ENCODE measurements at regions not wholly inside any gene's neighbourhood (a gene's known extent, or its start where the extent isn't known, plus 50 kb on each side); places are given as distances from the start of the nearest gene placed in this dataset.

- H3K36me3 ChIP-seq (replicated peaks; ENCODE audit: control insufficient read depth, insufficient read depth, low read length): no peaks in the 10 kb centered on the region
- no peak overlapping the region for H3K4me3 ChIP-seq (ENCODE audit: insufficient read depth, low read depth, low read length)
- H3K27me3 ChIP-seq (ENCODE audit: control insufficient read depth, insufficient read depth, low read length): no peaks in the 10 kb centered on the region
- peak; percentile 23 for DNase-seq
Measured at GRCh38 chrX:100512471-100512870, 72.3 kb upstream of the TNMD start.

DNA sequence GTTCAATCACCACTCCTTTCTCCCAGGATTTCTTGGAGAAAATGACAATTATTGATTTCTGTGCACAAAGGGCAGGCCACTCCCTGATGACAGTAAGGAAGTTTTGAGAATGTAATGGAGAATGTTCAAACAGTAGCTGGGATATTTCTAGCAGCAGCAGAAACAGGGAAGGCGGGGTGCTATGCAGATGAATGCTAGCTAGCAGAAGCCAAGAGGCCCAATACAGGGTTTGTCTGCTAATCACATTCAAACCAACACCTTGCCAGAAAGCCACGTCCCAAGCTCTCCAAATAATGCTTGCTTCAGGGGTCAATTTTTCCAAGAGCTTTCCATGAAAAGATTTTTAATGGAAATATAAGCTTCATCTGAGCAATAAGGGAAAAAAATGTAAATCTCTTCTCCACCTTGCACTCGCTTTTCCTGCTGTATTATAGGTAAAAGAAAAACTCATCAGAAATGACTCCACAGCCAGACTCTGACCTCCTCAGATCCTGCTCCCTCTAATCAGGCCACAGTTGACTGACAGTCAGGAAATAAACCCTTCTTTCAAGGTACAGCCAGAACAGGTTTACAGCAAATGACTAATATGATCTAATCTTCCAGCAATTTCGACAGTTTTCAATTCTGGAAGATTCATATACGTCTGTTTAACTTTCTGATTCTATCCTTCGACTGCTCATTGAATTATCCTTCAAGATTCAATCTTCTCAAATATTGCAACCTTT is 84.7 kb upstream of the PCDH19 start:
- Histone ChIP-seq H3K36me3 (replicated peaks; ENCODE audit: control insufficient read depth, insufficient read depth, low read length) (no peaks in the 10 kb centered on the region), H3K27me3 (ENCODE audit: control insufficient read depth, insufficient read depth, low read length) (no peaks in the 10 kb centered on the region), H3K4me3 (ENCODE audit: insufficient read depth, low read depth, low read length) (no peak overlapping the region)
- peak; percentile 32 for DNase-seq

DNA sequence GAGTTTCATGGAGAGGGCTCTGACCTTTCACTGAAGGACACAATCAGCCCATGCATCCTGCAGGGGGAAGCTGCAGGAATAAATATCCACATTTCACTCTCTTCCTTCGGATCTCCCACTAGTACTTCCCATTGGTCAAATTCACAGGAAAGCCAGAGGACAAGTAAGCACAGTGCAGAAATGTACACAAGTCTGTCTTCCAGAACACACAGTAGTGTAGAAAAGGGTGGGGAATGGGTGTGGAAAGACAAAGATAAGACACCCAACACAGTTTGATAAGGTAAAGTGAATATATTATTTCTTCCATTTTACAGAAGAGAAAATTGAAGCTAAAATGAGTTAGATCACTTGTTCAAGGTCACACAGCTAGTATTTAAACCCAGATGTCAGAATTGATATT is 81.1 kb upstream of the PCDH19 start:
- H3K27me3 ChIP-seq (ENCODE audit: control insufficient read depth, insufficient read depth, low read length): no peaks in the 10 kb centered on the region
- no peak overlapping the region for H3K4me3 ChIP-seq (ENCODE audit: insufficient read depth, low read depth, low read length)
- DNase-seq: no peak
- H3K36me3 ChIP-seq (replicated peaks; ENCODE audit: control insufficient read depth, insufficient read depth, low read length): no peaks in the 10 kb centered on the region

DNA sequence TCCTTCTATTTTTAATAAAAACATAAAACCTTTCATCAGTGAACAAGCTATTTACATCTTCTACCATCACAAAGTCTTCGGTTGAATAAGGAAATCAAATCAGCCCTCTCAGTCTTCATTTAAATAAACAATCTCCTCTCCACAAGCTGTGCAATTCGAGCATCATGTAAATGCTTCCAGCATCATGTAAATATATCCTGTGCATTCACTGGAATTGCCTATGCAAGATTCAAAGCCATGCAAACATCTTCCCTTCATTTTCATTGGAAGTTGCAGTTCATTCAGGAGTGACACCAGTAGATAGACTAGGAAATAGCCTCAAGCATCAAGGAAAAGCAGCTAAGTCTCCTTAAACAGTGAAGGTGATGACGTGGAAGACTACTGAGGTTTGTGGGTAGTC is 77.7 kb upstream of the PCDH19 start:
- H3K4me3 ChIP-seq (ENCODE audit: insufficient read depth, low read depth, low read length): no peak overlapping the region
- DNase-seq: no peak
- peaks cover 3% of the 10 kb centered on the region for H3K27me3 ChIP-seq (ENCODE audit: control insufficient read depth, insufficient read depth, low read length)
- H3K36me3 ChIP-seq (replicated peaks; ENCODE audit: control insufficient read depth, insufficient read depth, low read length): no peaks in the 10 kb centered on the region

DNA sequence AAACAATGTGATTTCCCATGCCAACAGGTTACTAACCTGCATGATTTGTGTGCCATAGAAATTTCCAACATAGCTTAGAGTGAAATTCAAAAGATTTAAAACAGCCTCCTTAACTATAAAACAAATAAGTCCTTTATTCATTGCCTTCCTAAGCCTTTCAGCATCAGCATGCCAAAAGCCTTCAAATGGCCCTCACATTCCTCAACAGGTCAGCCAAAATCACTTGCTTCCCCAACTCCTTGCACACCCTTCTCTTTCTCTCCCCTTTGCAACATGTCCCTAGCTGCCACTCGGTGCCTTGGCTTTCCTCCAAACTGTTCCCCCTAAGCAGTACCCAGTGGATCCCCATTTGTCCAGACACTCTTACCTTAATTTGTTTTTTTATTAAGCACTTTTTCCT is 74.9 kb upstream of the PCDH19 start:
- DNase-seq: no peak
- Histone ChIP-seq H3K27me3 (ENCODE audit: control insufficient read depth, insufficient read depth, low read length) (peaks cover 3% of the 10 kb centered on the region), H3K4me3 (ENCODE audit: insufficient read depth, low read depth, low read length) (no peak overlapping the region), H3K36me3 (replicated peaks; ENCODE audit: control insufficient read depth, insufficient read depth, low read length) (no peaks in the 10 kb centered on the region)

DNA sequence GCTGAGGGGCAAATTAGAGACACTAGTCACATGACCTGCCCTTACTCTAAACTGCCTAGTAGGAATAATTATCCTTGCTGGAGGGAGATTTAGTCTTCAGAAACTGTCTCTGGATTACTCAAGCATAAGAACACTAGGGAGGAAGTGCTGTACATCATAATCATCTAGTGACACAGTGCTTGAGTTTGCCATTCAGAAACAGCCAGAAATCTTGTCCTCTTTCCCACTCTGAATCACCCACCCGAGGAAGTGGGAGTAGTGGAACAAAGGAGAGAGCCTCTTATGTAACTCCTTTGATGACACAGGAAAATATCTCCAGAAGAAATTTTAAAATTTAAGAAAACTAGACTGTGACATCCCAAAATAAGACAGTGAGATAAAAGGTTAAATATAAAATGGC is 69.3 kb upstream of the PCDH19 start:
- no peaks in the 10 kb centered on the region for H3K36me3 ChIP-seq (replicated peaks; ENCODE audit: control insufficient read depth, insufficient read depth, low read length)
- DNase-seq: peak; percentile 0
- peaks cover 3% of the 10 kb centered on the region for H3K27me3 ChIP-seq (ENCODE audit: control insufficient read depth, insufficient read depth, low read length)
- H3K4me3 ChIP-seq (ENCODE audit: insufficient read depth, low read depth, low read length): no peak overlapping the region

- Histone ChIP-seq H3K36me3 (replicated peaks; ENCODE audit: control insufficient read depth, insufficient read depth, low read length) (no peaks in the 10 kb centered on the region), H3K27me3 (ENCODE audit: control insufficient read depth, insufficient read depth, low read length) (peaks cover 3% of the 10 kb centered on the region), H3K4me3 (ENCODE audit: insufficient read depth, low read depth, low read length) (no peak overlapping the region)
- DNase-seq: peak; percentile 1
Measured at GRCh38 chrX:100478714-100479306, 68.7 kb upstream of the PCDH19 start.

DNA sequence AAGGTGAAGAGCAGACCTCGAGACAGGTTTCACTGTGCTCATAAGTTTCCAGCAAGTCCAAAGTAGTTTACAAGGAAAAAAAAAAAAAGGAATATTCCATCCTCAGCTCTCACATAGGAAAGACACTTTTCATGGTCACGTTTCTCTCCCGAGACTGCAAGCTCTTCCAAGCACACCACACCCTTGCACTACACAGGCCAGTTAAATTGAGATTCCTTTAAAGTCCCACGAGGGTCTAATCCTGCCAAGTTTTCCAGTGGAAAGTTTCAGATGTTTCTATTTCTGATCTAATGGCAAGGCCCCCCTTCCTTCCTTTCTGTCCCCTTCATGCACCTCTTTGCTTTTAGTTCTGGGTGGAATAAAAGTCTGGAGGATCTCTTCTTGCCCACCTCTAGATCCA is 67.9 kb upstream of the PCDH19 start:
- H3K27me3 ChIP-seq (ENCODE audit: control insufficient read depth, insufficient read depth, low read length): no peaks in the 10 kb centered on the region; the same call in 1 of the 2 replicates
- H3K4me3 ChIP-seq (ENCODE audit: insufficient read depth, low read depth, low read length): no peak overlapping the region
- no peaks in the 10 kb centered on the region for H3K36me3 ChIP-seq (replicated peaks; ENCODE audit: control insufficient read depth, insufficient read depth, low read length)
- DNase-seq: peak; percentile 0

- Histone ChIP-seq H3K4me3 (ENCODE audit: insufficient read depth, low read depth, low read length) (no peak overlapping the region), H3K36me3 (replicated peaks; ENCODE audit: control insufficient read depth, insufficient read depth, low read length) (no peaks in the 10 kb centered on the region), H3K27me3 (ENCODE audit: control insufficient read depth, insufficient read depth, low read length) (no peaks in the 10 kb centered on the region; the same call in 1 of the 2 replicates)
Measured at GRCh38 chrX:100477467-100477866, 67.4 kb upstream of the PCDH19 start.

More at GRCh38 chrX:100477467-100477866, 67.4 kb upstream of the PCDH19 start:
- peak; percentile 2 for DNase-seq
